PC-3 (cell line): ENCODE measurements at regions not wholly inside any gene's neighbourhood (a gene's known extent, or its start where the extent isn't known, plus 50 kb on each side); places are given as distances from the start of the nearest gene placed in this dataset.

Experiments used
- ATAC-seq: fragments of 200-7000 bp; cut with Tn5 transposase; 2 replicates; pipeline ENCODE4 v1.9.1; 2020; ENCODE audit warnings: mild to moderate bottlenecking, moderate library complexity
- BruUV-seq: library from RNA; stranded (reverse); fragments of 400-500 nt; replicated peaks from 2 replicates; lab custom pipeline; 2021; lab: Mats Ljungman, UMichigan
- CTCF ChIA-PET: fragments of 300-600 bp; sonication (Branson Sonifier 250); formaldehyde crosslinking; loops from one replicate; lab custom pipeline; 2022; ENCODE audit warnings: antibody characterized with exemption; lab: Charles Lee
- POLR2A ChIA-PET: fragments of 300-600 bp; sonication (Branson Sonifier 250); formaldehyde crosslinking; loops from one replicate; lab custom pipeline; 2022; ENCODE audit warnings: antibody characterized with exemption; ENCODE audit not compliant: unreplicated experiment; lab: Charles Lee
- DNase-seq: peaks from one replicate; pipeline ENCODE4 v3.0.0-alpha.2; 2015
- H2AFZ ChIP-seq: fragments of 300-600 bp; sonication (generic); 2 replicates; pipeline ENCODE4 v1.6.0; 2016; ENCODE audit warnings: antibody characterized with exemption, low read length
- H3F3A ChIP-seq: fragments of 300-600 bp; sonication (generic); one replicate; pipeline ENCODE4 v1.6.0; 2017; ENCODE audit warnings: antibody characterized with exemption, low read length, control low read depth, mild to moderate bottlenecking; ENCODE audit not compliant: unreplicated experiment
- H3K27ac ChIP-seq: fragments of 300-600 bp; sonication (generic); 2 replicates; pipeline ENCODE4 v1.5.1; 2016; ENCODE audit warnings: mild to moderate bottlenecking, low read length
- H3K27me3 ChIP-seq: fragments of 300-600 bp; sonication (generic); 2 replicates; pipeline ENCODE4 v1.6.1; 2016; ENCODE audit warnings: low read length, mixed read lengths
- H3K36me3 ChIP-seq: fragments of 300-600 bp; sonication (generic); 2 replicates; pipeline ENCODE4 v1.6.1; 2016; ENCODE audit warnings: low read depth, mixed run types, low read length, mixed read lengths
- H3K4me1 ChIP-seq: fragments of 300-600 bp; sonication (generic); 2 replicates; pipeline ENCODE4 v1.5.1; 2016; ENCODE audit warnings: low read length; ENCODE audit not compliant: insufficient read depth
- H3K4me2 ChIP-seq: fragments of 300-600 bp; sonication (generic); 2 replicates; pipeline ENCODE4 v1.6.0; 2016; ENCODE audit warnings: low read length
- H3K4me3 ChIP-seq: fragments of 300-600 bp; sonication (generic); 2 replicates; pipeline ENCODE4 v1.5.1; 2016; ENCODE audit warnings: mild to moderate bottlenecking, low read length, mixed read lengths
- H3K79me2 ChIP-seq: fragments of 300-600 bp; sonication (generic); 2 replicates; pipeline ENCODE4 v1.6.1; 2017; ENCODE audit warnings: low read length, mixed read lengths
- H3K9ac ChIP-seq: fragments of 300-600 bp; sonication (generic); 2 replicates; pipeline ENCODE4 v1.6.0; 2016; ENCODE audit warnings: mild to moderate bottlenecking, low read length
- H3K9me2 ChIP-seq: fragments of 300-600 bp; sonication (generic); replicated peaks from 2 replicates; pipeline ENCODE4 v1.6.1; 2016; ENCODE audit warnings: mixed run types, low read length, mixed read lengths
- H3K9me3 ChIP-seq: fragments of 300-600 bp; sonication (generic); 2 replicates; pipeline ENCODE4 v1.6.1; 2016; ENCODE audit warnings: low read length, mixed read lengths
- H4K20me1 ChIP-seq: fragments of 300-600 bp; sonication (generic); 2 replicates; pipeline ENCODE4 v1.6.1; 2016; ENCODE audit warnings: low read length, mixed read lengths
- EZH2 ChIP-seq: fragments of 300-600 bp; sonication (generic); IDR thresholded peaks from one replicate; pipeline ENCODE4 v1.6.1; 2017; ENCODE audit warnings: antibody characterized with exemption, mild to moderate bottlenecking, low read length; ENCODE audit not compliant: unreplicated experiment
- EZH2phosphoT487 ChIP-seq: fragments of 300-600 bp; sonication (generic); IDR thresholded peaks from 2 replicates; pipeline ENCODE4 v1.6.1; 2018; ENCODE audit warnings: mild to moderate bottlenecking, antibody characterized with exemption, low read length, borderline replicate concordance
- intact Hi-C: fragments of 100-400 bp; cut with micrococcal nuclease; formaldehyde crosslinking; loops from 2 replicates; pipeline ENCODE4 v1.9.0; 2023
- TF ChIP-seq, protein P1 (sequence below): fragments of 300-600 bp; sonication (generic); conservative IDR thresholded peaks from 2 replicates; pipeline ENCODE4 v1.5.1; 2017; ENCODE audit warnings: antibody characterized with exemption, low read depth, mild to moderate bottlenecking, low read length

DNA sequence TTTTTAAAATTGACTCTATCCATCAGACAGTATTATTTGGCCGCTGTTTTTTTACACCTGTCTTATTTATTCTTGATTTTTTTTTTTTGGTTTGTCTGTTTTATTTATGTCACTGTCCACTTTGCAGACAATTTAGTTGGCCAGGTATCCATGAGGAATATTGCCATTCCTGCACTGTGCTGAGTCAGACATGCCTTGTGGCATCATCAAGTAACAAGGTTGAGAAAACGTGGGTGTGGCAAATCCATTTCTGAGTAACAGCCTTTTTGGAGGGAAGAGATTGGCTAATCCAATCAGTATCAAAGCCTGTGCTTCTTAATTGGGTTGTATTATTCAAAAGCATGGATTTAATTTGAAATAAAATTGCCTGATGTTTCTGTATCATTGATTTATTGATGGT lies 463.1 kb downstream of the USP25 start:
- BruUV-seq: no TSS peak
- H3K27ac ChIP-seq: no peak overlapping the region
- H3K4me1 ChIP-seq: no peaks in the 10 kb centered on the region
- H3K9me2 ChIP-seq: no peaks in the 10 kb centered on the region
- no peaks in the 10 kb centered on the region for H3K79me2 ChIP-seq
- no peak overlapping the region for H3K9ac ChIP-seq
- H3K27me3 ChIP-seq: peaks cover 50% of the 10 kb centered on the region
- no peaks in the 10 kb centered on the region for H3F3A ChIP-seq
- no peaks in the 10 kb centered on the region for H3K36me3 ChIP-seq
- H4K20me1 ChIP-seq: no peaks in the 10 kb centered on the region
- ATAC-seq (no peak), DNase-seq (peak; percentile 70)
- H2AFZ ChIP-seq: no peak overlapping the region
- TF ChIP-seq, protein P1, sequence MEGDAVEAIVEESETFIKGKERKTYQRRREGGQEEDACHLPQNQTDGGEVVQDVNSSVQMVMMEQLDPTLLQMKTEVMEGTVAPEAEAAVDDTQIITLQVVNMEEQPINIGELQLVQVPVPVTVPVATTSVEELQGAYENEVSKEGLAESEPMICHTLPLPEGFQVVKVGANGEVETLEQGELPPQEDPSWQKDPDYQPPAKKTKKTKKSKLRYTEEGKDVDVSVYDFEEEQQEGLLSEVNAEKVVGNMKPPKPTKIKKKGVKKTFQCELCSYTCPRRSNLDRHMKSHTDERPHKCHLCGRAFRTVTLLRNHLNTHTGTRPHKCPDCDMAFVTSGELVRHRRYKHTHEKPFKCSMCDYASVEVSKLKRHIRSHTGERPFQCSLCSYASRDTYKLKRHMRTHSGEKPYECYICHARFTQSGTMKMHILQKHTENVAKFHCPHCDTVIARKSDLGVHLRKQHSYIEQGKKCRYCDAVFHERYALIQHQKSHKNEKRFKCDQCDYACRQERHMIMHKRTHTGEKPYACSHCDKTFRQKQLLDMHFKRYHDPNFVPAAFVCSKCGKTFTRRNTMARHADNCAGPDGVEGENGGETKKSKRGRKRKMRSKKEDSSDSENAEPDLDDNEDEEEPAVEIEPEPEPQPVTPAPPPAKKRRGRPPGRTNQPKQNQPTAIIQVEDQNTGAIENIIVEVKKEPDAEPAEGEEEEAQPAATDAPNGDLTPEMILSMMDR: no peak
- no peak for TF ChIP-seq EZH2
- no peak for TF ChIP-seq EZH2phosphoT487
- POLR2A ChIA-PET: no interaction called here
- no peak overlapping the region for H3K4me3 ChIP-seq
- no peaks in the 10 kb centered on the region for H3K9me3 ChIP-seq
- H3K4me2 ChIP-seq: no peak overlapping the region
- CTCF ChIA-PET: no interaction called here
- intact Hi-C loops: loop anchor here (5.0 kb wide), 1 partner anchor 74 kb away; no protein-coding TSS in a partner anchor

DNA sequence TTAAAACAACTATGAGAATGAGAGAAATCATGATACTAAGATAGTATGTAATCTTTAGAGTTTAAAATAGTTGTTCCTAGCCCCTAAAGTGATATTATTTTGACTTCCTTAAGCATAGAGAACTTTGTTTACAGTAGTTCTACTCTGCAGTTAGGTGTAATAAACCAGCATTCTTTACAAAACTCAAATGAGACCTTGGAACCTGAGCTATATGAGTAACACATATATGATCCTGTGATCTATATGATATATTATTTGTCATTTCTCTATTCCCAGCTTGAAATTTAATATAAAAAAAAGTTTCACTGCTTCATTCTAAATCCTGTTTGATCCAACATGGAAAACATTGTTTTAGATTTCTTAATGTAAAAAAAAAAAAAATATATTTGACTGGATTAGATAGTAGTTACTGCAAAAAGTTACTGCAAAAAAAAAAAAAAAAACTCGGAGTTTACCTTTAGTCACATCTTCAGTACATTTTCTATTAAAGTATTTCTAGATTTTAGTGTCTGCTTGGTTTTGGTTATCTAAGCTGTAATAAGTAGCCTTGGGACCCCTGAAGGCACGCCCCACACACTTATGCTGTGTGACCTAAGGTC lies 463.8 kb downstream of the USP25 start:
- H3K4me2 ChIP-seq: peak overlapping the region; percentile 74
- ChIA-PET CTCF (interaction anchor here (0.6 kb wide), 1 partner anchor 118 kb away, joined by 3 read pairs; no protein-coding TSS in a partner anchor), POLR2A (no interaction called here)
- no peaks in the 10 kb centered on the region for H3K36me3 ChIP-seq
- intact Hi-C loops: loop anchor here (2.0 to 5.0 kb wide), 3 partner anchors 74 to 137 kb away; no protein-coding TSS in a partner anchor
- BruUV-seq: no TSS peak
- no peaks in the 10 kb centered on the region for H3K9me2 ChIP-seq
- no peaks in the 10 kb centered on the region for H3K79me2 ChIP-seq
- H3K4me3 ChIP-seq: peak overlapping the region; percentile 48; the same call in 1 of the 2 replicates
- H3K4me1 ChIP-seq: no peaks in the 10 kb centered on the region
- no peak for TF ChIP-seq EZH2phosphoT487
- TF ChIP-seq EZH2: no peak
- TF ChIP-seq, protein P1: no peak
- H4K20me1 ChIP-seq: no peaks in the 10 kb centered on the region
- ATAC-seq: no peak
- H3K9ac ChIP-seq: no peak overlapping the region
- H3K27ac ChIP-seq: peak overlapping the region; percentile 2; the same call in 1 of the 2 replicates
- DNase-seq: no peak
- no peaks in the 10 kb centered on the region for H3K9me3 ChIP-seq
- H3K27me3 ChIP-seq: peaks cover 50% of the 10 kb centered on the region
- H2AFZ ChIP-seq: peak overlapping the region; percentile 62; the same call in 1 of the 2 replicates
- H3F3A ChIP-seq: no peaks in the 10 kb centered on the region
